Thyroid gland (tissue), 4 donors: ENCODE measurements at regions not wholly inside any gene's neighbourhood (a gene's known extent, or its start where the extent isn't known, plus 50 kb on each side); places are given as distances from the start of the nearest gene placed in this dataset.

Experiments used
- CTCF ChIP-seq, 6 experiments: fragments of 200-600 bp in 3 of 6; fragments of 450-650 bp in 3 of 6; sonication (generic) in 3 of 6; IDR thresholded peaks; one replicate each; pipeline ENCODE4 v1.5.1; 2016 to 2019; ENCODE audit warnings: antibody characterized with exemption in 6 of 6, mild to moderate bottlenecking in 2 of 6, inconsistent platforms in 1 of 6, moderate library complexity in 1 of 6
- POLR2A ChIP-seq, 2 donors: fragments of 450-650 bp; IDR thresholded peaks; one replicate each; pipeline ENCODE4 v1.6.1; 2017; ENCODE audit warnings: antibody characterized with exemption in 2 of 2, mild to moderate bottlenecking in 2 of 2, moderate library complexity in 1 of 2

- TF ChIP-seq CTCF (IDR thresholded peaks at IDR 0.05) (no peak), POLR2A (IDR thresholded peaks at IDR 0.05) (no peak)
These were observed 115.6 kb upstream of the CPEB4 start for GRCh38 chr5:173772384-173773059.
